ENCODE measurements at regions not wholly inside any gene's neighbourhood (a gene's known extent, or its start where the extent isn't known, plus 50 kb on each side); places are given as distances from the start of the nearest gene placed in this dataset.
A peak's percentile ranks its signal among the peaks of the same experiment; 100 is the strongest.

DNA sequence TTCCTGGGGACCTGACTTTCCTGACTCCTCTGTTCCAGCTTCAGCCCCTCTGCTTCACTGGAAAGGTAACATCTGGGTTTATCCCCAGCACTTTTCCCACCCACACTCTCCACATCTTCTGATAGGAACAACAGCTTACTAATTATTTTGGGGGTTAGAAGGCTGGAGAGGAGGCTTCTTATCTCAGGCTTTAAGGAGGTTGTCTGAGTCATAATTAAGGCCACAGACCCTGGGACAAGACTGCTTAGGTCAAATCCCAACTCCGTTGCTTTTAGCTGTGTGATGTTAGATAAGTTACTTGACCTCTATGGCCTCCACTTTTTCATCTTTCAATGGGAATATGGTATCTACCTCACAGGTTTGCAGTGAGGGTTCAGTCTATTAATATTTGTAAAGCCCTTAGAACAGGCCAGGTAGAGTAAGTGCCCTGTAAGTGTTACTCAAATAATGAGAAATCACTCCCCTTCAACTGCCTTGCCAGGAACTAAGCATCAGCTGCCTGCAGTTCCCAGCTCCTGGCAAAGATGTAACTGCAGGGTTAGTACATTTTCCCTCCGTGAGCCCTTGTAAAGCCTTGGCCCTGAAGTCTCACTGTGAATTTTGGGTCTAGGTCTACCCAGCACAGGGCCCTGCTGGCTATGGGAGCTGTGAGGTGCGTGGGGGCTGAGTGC lies 123.6 kb downstream of the MTX2 start:
- Mint-ChIP-seq H3K27ac (ENCODE audit: unreplicated experiment) (no peak overlapping the region), H3K27me3 (ENCODE audit: unreplicated experiment) (no peaks in the 10 kb centered on the region), H3K36me3 (ENCODE audit: insufficient read depth, unreplicated experiment) (no peaks in the 10 kb centered on the region), H3K9me3 (ENCODE audit: low read depth, unreplicated experiment) (no peaks in the 10 kb centered on the region), H3K4me3 (ENCODE audit: low read depth, unreplicated experiment) (no peak overlapping the region), H3K4me1 (ENCODE audit: low read depth, unreplicated experiment) (peaks cover 12% of the 10 kb centered on the region)
- TF ChIP-seq, protein P1, sequence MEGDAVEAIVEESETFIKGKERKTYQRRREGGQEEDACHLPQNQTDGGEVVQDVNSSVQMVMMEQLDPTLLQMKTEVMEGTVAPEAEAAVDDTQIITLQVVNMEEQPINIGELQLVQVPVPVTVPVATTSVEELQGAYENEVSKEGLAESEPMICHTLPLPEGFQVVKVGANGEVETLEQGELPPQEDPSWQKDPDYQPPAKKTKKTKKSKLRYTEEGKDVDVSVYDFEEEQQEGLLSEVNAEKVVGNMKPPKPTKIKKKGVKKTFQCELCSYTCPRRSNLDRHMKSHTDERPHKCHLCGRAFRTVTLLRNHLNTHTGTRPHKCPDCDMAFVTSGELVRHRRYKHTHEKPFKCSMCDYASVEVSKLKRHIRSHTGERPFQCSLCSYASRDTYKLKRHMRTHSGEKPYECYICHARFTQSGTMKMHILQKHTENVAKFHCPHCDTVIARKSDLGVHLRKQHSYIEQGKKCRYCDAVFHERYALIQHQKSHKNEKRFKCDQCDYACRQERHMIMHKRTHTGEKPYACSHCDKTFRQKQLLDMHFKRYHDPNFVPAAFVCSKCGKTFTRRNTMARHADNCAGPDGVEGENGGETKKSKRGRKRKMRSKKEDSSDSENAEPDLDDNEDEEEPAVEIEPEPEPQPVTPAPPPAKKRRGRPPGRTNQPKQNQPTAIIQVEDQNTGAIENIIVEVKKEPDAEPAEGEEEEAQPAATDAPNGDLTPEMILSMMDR (IDR thresholded peaks at IDR 0.05; ENCODE audit: unreplicated experiment): no peak
- intact Hi-C loops (cut with micrococcal nuclease; ENCODE audit: unreplicated experiment): no loop called here
- CTCF ChIA-PET: no interaction called here
- DNase-seq: no peak
- no TSS peak for BruUV-seq (replicated peaks)

DNA sequence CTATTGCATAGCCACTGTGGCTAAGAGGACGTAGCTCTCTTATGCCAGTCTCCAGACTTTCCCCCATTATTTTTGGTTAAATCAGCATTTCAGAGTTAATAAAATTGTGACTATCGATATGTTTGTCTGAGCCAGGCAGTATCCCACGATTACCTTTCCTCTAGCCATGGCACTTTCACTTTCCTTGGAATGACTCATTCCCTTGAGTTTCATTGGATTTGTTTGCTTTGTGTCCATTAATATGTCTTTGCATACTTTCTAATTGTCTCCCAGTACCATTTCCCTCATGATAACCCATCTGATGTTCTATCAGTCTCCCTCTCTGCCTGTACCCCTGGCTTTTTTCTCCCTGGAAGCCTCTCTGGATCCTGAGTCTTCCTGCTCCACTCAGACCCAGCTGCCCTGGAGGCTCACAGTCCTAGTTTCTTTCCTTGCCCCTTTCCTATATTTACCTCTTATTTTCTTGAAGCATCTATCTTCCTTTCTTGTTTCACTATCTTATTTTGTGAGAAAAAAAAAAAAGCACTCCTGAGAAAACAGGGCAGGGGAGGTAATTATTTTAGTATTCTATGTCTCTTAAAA lies 126.1 kb downstream of the MTX2 start:
- TF ChIP-seq, protein P1 (IDR thresholded peaks at IDR 0.05; ENCODE audit: unreplicated experiment): no peak
- intact Hi-C loops (cut with micrococcal nuclease; ENCODE audit: unreplicated experiment): no loop called here
- peaks cover 12% of the 10 kb centered on the region for H3K4me1 Mint-ChIP-seq (ENCODE audit: low read depth, unreplicated experiment)
- peak overlapping the region; percentile 29 for H3K27ac Mint-ChIP-seq (ENCODE audit: unreplicated experiment)
- H3K27me3 Mint-ChIP-seq (ENCODE audit: unreplicated experiment): no peaks in the 10 kb centered on the region
- no peaks in the 10 kb centered on the region for H3K9me3 Mint-ChIP-seq (ENCODE audit: low read depth, unreplicated experiment)
- no TSS peak for BruUV-seq (replicated peaks)
- DNase-seq: no peak
- CTCF ChIA-PET: interaction anchor here (0.6 to 1.2 kb wide), 3 partner anchors 60 to 1910 kb away, joined by 3 to 5 read pairs (median 4); no protein-coding TSS in a partner anchor
- no peaks in the 10 kb centered on the region for H3K36me3 Mint-ChIP-seq (ENCODE audit: insufficient read depth, unreplicated experiment)
- peak overlapping the region; percentile 36 for H3K4me3 Mint-ChIP-seq (ENCODE audit: low read depth, unreplicated experiment)

DNA sequence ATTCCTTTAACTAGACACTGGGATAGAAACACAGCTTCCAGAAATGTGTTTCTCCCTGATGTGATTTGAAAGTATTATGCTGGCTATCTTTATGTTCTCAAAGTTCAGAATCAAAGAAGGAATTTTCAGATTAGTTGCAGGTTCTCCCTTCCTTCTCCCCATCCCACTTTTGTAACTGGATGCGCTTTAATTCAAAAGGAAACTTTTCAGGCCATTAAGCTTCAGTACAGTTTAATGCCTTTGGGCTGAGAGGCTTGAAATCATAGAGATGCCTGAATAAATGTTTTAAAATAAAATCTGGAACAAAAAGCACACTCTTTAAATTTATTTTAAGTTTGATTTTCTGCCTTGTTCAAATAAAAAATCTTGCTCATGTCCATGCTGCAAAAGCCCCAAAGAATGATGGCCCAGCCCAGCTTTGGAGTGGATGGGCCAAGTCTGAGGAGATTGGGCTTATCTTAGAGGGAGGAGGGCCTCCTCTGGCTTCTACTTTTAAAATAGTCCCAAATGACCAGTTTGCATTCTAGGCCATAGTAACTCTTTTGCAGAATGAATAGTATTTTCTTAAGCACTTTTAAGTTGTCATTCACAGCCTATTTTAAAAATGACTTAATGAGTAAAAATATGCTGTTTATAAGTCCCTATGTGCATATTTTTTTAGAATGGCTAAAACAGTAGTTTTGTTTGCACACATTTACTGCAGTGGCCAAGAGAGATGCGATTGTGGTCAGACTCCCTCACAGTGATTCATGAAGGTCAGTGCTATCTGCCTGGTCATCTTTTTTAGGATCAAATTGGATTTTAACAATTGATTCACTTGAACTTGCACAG lies 129.2 kb downstream of the MTX2 start:
- CTCF ChIA-PET: no interaction called here
- H3K4me1 Mint-ChIP-seq (ENCODE audit: low read depth, unreplicated experiment): peaks cover 12% of the 10 kb centered on the region
- H3K27ac Mint-ChIP-seq (ENCODE audit: unreplicated experiment): no peak overlapping the region
- intact Hi-C loops (cut with micrococcal nuclease; ENCODE audit: unreplicated experiment): no loop called here
- no peaks in the 10 kb centered on the region for H3K9me3 Mint-ChIP-seq (ENCODE audit: low read depth, unreplicated experiment)
- no peak overlapping the region for H3K4me3 Mint-ChIP-seq (ENCODE audit: low read depth, unreplicated experiment)
- TF ChIP-seq, protein P1 (IDR thresholded peaks at IDR 0.05; ENCODE audit: unreplicated experiment): no peak
- DNase-seq: no peak
- BruUV-seq (replicated peaks): no TSS peak
- no peaks in the 10 kb centered on the region for H3K27me3 Mint-ChIP-seq (ENCODE audit: unreplicated experiment)
- no peaks in the 10 kb centered on the region for H3K36me3 Mint-ChIP-seq (ENCODE audit: insufficient read depth, unreplicated experiment)

DNA sequence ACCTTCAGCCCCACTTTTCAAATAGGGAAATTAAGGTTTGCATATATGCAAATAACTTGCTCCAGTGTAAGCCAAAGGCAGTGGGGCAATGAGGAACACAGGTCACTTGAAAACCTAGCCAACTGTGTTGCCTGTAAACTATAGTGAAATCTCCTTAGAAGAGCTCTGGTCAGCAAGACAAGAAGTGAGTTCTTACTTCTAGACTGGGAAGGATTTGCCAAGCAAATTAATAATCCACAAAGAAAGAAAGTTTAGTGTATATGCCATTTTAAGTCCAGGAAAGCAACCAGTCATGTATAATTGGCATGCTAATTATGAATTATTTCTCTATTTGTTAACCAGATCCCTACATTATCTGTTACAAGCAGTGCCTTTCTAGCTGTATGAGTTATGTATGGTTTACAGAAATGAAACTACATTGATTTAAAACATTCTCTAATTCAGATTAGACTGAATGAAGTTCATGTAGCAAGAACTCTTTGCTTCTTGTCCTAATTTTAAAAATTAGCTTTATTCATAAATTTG lies 129.9 kb downstream of the MTX2 start:
- TF ChIP-seq, protein P1 (IDR thresholded peaks at IDR 0.05; ENCODE audit: unreplicated experiment): no peak
- BruUV-seq (replicated peaks): no TSS peak
- CTCF ChIA-PET: no interaction called here
- H3K27ac Mint-ChIP-seq (ENCODE audit: unreplicated experiment): no peak overlapping the region
- intact Hi-C loops (cut with micrococcal nuclease; ENCODE audit: unreplicated experiment): no loop called here
- no peaks in the 10 kb centered on the region for H3K36me3 Mint-ChIP-seq (ENCODE audit: insufficient read depth, unreplicated experiment)
- H3K27me3 Mint-ChIP-seq (ENCODE audit: unreplicated experiment): no peaks in the 10 kb centered on the region
- DNase-seq: no peak
- no peak overlapping the region for H3K4me3 Mint-ChIP-seq (ENCODE audit: low read depth, unreplicated experiment)
- peaks cover 12% of the 10 kb centered on the region for H3K4me1 Mint-ChIP-seq (ENCODE audit: low read depth, unreplicated experiment)
- no peaks in the 10 kb centered on the region for H3K9me3 Mint-ChIP-seq (ENCODE audit: low read depth, unreplicated experiment)

All from Calu3 (cell line).